Choroid plexus epithelial cell (primary cell): ENCODE measurements at regions not wholly inside any gene's neighbourhood (a gene's known extent, or its start where the extent isn't known, plus 50 kb on each side); places are given as distances from the start of the nearest gene placed in this dataset.
"Not testable (repeated sequence)": the region's sequence is repeated elsewhere in the genome, so short reads cannot be mapped to it uniquely, and the experiment has no call there.

Experiments
- DNase-seq: peaks from one replicate; pipeline ENCODE4 v3.0.0-alpha.2; 2010; ENCODE audit warnings: low read depth
- H3K4me3 ChIP-seq: 2 replicates; pipeline ENCODE4 v1.5.1; 2011; ENCODE audit warnings: low read depth, mild to moderate bottlenecking, control low read depth, low read length, moderate library complexity
- TF ChIP-seq, protein P1 (sequence below): conservative IDR thresholded peaks from 2 replicates; pipeline ENCODE4 v1.5.1; 2011; ENCODE audit warnings: low read depth, mild to moderate bottlenecking, control low read depth, inconsistent platforms, low read length, moderate library complexity

GRCh38 chr1:60942291-60942690, 140.1 kb upstream of the NFIA start:
- TF ChIP-seq, protein P1, sequence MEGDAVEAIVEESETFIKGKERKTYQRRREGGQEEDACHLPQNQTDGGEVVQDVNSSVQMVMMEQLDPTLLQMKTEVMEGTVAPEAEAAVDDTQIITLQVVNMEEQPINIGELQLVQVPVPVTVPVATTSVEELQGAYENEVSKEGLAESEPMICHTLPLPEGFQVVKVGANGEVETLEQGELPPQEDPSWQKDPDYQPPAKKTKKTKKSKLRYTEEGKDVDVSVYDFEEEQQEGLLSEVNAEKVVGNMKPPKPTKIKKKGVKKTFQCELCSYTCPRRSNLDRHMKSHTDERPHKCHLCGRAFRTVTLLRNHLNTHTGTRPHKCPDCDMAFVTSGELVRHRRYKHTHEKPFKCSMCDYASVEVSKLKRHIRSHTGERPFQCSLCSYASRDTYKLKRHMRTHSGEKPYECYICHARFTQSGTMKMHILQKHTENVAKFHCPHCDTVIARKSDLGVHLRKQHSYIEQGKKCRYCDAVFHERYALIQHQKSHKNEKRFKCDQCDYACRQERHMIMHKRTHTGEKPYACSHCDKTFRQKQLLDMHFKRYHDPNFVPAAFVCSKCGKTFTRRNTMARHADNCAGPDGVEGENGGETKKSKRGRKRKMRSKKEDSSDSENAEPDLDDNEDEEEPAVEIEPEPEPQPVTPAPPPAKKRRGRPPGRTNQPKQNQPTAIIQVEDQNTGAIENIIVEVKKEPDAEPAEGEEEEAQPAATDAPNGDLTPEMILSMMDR: no peak
- no peak overlapping the region for H3K4me3 ChIP-seq
- no peak for DNase-seq

DNA sequence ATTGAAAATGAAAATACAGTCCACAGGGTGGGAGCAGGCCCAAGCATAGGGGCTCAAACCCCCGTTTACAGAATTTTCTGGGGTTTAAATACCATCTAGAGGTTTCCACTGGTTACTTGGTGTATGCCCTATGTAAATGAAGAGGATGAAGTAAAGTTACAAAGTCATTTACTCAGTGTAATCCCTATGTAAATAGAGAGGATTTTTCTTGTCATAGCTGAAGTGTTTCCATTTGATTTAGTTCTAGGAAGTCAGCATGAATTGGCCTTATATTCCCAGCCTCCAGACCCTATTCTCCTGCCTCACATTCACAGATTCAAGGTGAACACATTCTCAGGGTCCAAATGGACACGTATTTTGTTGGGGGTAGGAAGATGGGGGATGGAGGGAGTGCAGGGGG, 141.7 kb upstream of the NFIA start:
- H3K4me3 ChIP-seq, DNase-seq: not testable (repeated sequence)

- H3K4me3 ChIP-seq: no peak overlapping the region
- DNase-seq: no peak
- TF ChIP-seq, protein P1: no peak
These were observed 144.6 kb upstream of the NFIA start for GRCh38 chr1:60937720-60938119.

GRCh38 chr1:60936591-60937342, 145.6 kb upstream of the NFIA start:
- no peak overlapping the region for H3K4me3 ChIP-seq
- TF ChIP-seq, protein P1: no peak
- no peak for DNase-seq

DNA sequence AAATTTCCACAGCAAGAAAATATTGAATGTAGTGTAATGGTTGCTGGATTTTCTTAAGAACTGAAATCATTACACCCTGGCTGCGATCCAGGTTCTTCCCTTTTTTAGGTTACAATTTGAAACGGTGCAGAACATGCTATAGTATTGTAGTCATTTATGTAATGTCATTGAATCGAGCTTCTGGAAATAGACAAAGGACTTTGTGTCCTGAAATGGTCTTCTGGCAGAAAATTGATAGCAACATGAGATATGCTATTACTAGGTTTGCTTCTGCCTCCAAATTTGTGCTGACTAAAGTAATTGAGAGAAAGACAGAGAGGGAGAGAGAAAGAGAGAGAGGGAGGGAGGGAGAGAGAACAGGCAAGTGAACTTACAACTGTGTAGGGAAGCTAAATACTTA, 146.2 kb upstream of the NFIA start:
- TF ChIP-seq, protein P1: no peak
- DNase-seq: no peak
- no peak overlapping the region for H3K4me3 ChIP-seq

GRCh38 chr1:60935599-60936110, 146.7 kb upstream of the NFIA start:
- TF ChIP-seq, protein P1: no peak
- no peak overlapping the region for H3K4me3 ChIP-seq
- no peak for DNase-seq

DNA sequence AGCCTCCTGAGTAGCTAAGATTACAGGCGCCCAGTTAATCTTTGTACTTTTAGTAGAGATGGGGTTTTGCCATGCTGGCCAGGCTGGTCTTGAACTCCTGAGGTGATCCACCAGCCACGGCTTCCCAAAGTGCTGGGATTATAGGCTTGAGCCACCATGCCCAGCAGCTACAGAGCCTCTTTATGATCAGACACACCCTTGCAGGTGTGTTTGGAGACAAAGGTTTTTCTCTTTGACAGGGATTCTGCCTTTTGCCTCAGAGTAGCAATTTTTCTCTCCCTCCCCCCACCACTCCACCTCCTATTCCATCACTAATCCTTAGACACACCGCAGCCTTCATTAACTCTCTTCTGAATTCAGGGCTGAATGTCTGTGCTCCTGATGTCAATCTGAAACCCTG, 152.2 kb upstream of the NFIA start:
- TF ChIP-seq, protein P1: no peak
- DNase-seq: no peak
- no peak overlapping the region for H3K4me3 ChIP-seq
